ENCODE measurements at regions not wholly inside any gene's neighbourhood (a gene's known extent, or its start where the extent isn't known, plus 50 kb on each side); places are given as distances from the start of the nearest gene placed in this dataset.

DNA sequence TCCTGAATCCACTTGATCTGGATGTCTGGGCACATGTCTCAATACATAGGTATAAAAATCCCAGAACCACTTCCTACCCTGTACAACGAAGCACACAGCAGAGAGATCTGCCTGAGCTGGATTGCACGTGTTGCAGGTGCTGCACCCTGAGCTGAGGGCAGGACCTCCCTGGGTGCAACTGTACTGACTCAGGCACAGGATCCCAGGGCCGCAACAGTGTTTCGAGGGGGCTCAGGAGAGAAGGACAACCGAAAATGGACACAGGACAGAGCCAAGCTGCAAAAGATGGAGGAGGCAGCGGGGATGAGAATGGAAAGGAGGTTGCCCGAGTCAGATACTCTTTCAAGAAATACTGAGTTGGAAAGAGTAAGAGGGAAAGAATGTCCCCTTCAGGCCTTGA is 354.1 kb downstream of the EIPR1 start:
- no peak overlapping the region for H3K4me3 ChIP-seq (ENCODE audit: low read depth, low read length)
- DNase-seq (ENCODE audit: low read depth) = no peak
- in situ Hi-C loops (cut with HindIII; ENCODE audit: low sequenced_read_pairs) = no loop called here
- TF ChIP-seq, protein P1, sequence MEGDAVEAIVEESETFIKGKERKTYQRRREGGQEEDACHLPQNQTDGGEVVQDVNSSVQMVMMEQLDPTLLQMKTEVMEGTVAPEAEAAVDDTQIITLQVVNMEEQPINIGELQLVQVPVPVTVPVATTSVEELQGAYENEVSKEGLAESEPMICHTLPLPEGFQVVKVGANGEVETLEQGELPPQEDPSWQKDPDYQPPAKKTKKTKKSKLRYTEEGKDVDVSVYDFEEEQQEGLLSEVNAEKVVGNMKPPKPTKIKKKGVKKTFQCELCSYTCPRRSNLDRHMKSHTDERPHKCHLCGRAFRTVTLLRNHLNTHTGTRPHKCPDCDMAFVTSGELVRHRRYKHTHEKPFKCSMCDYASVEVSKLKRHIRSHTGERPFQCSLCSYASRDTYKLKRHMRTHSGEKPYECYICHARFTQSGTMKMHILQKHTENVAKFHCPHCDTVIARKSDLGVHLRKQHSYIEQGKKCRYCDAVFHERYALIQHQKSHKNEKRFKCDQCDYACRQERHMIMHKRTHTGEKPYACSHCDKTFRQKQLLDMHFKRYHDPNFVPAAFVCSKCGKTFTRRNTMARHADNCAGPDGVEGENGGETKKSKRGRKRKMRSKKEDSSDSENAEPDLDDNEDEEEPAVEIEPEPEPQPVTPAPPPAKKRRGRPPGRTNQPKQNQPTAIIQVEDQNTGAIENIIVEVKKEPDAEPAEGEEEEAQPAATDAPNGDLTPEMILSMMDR (IDR thresholded peaks at IDR 0.05; ENCODE audit: low read depth, low read length, missing control alignments) = no peak

DNA sequence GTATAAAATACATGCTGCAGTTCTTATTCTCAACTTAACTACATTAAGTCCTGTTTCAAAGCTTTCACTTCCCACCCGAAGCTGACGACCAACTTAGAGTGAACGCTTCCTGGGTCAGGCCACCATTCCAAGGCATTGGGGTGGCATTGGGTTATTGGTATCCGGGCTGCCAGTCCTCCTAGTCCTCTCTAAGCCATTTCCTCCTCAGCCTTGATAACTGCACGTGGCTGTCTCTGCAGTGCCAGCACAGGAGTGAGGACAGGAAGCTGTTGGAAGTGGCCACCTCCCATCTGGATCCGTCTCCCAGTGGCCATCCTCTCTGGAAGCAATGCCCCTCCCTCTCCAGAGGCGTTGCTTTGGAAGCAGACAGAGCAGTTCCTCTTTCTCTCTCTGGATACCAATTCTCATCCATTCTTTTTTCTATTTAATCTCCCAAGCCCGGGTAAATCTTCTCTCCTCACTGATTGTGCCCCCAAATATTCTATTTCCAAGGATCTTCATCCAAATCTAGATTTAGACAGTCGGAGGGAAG is 354.7 kb downstream of the EIPR1 start:
- in situ Hi-C loops (cut with HindIII; ENCODE audit: low sequenced_read_pairs) = no loop called here
- TF ChIP-seq, protein P1 (IDR thresholded peaks at IDR 0.05; ENCODE audit: low read depth, low read length, missing control alignments) = no peak
- no peak overlapping the region for H3K4me3 ChIP-seq (ENCODE audit: low read depth, low read length)
- no peak for DNase-seq (ENCODE audit: low read depth)

DNA sequence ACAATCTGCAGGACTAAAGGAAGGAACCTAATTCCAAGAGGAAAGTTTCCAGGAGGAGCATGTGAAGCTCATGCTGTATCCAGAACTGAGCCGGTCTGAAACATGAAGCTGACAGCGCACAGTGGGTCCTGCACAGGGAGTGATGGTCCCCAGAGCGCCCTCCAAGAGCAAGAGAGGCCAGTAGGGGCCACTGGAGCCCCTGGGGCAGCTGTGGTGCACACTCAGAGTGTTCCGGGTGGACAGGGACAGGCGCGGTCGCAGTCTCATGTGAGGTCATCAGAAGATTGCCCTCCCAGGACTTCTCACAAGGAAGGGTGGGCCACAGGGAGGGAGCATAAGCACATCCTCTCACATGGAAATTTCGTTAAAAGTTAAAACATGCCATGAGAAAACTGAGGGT is 355.9 kb downstream of the EIPR1 start:
- DNase-seq (ENCODE audit: low read depth) = no peak
- in situ Hi-C loops (cut with HindIII; ENCODE audit: low sequenced_read_pairs) = no loop called here
- TF ChIP-seq, protein P1 (IDR thresholded peaks at IDR 0.05; ENCODE audit: low read depth, low read length, missing control alignments) = no peak
- no peak overlapping the region for H3K4me3 ChIP-seq (ENCODE audit: low read depth, low read length)

DNA sequence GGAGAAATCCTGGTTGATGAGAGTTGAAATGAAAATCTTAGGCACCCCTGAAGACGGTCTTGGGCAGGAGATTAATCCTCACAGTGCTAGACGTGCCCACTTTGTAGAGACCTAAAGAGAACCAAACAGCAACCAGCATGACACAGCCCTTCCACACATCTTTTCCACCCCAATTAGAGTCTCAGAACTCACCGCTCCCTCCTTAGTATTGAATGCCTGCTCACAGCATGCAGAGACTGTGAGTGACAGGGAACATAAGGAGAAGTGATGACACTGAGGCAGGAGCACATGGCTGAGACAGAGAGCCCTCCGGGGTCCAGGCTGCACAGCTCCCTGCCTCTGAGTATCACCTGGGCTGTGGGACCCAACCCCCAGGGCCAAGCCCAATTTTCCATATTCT is 367.6 kb downstream of the EIPR1 start:
- TF ChIP-seq, protein P1 (IDR thresholded peaks at IDR 0.05; ENCODE audit: low read depth, low read length, missing control alignments) = no peak
- in situ Hi-C loops (cut with HindIII; ENCODE audit: low sequenced_read_pairs) = no loop called here
- DNase-seq (ENCODE audit: low read depth) = no peak
- no peak overlapping the region for H3K4me3 ChIP-seq (ENCODE audit: low read depth, low read length)

DNA sequence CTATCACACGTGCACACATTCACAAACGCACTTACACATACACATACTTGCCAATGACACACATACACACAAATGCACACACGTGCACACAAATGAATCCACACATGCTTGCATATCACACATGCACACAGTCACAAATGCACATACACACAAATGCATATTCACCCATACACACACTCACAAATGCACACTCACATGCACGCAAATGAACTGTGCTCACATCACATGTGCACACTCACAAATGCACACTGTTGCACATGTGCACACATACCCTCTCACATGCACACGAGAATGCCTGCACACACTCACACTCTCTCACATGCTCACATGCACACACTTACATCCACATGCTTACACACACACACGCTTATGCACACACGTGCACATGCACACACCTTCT is 368.1 kb downstream of the EIPR1 start:
- no peak for DNase-seq (ENCODE audit: low read depth)
- no peak overlapping the region for H3K4me3 ChIP-seq (ENCODE audit: low read depth, low read length)
- in situ Hi-C loops (cut with HindIII; ENCODE audit: low sequenced_read_pairs) = no loop called here
- TF ChIP-seq, protein P1 (IDR thresholded peaks at IDR 0.05; ENCODE audit: low read depth, low read length, missing control alignments) = no peak

DNA sequence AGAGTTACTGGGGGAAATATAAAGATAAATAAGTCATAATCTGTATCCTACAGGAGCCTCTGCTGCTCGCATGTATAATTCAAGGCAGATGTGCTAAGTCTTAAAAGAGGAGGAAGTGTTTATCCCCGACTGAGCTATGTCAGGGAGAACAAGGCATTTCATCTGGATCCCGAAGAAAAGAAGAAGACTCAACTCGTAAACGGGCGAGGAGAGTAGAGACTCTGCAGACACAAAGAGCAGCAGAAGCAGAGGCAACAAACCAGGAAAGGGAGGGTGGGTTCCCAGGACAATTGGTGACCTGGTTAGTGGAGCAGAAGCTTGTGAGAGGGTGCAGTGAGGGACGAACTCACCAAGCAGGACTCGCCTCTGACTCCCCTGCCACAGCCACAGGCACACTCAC is 368.6 kb downstream of the EIPR1 start:
- in situ Hi-C loops (cut with HindIII; ENCODE audit: low sequenced_read_pairs) = no loop called here
- TF ChIP-seq, protein P1 (IDR thresholded peaks at IDR 0.05; ENCODE audit: low read depth, low read length, missing control alignments) = no peak
- no peak overlapping the region for H3K4me3 ChIP-seq (ENCODE audit: low read depth, low read length)
- DNase-seq (ENCODE audit: low read depth) = no peak

DNA sequence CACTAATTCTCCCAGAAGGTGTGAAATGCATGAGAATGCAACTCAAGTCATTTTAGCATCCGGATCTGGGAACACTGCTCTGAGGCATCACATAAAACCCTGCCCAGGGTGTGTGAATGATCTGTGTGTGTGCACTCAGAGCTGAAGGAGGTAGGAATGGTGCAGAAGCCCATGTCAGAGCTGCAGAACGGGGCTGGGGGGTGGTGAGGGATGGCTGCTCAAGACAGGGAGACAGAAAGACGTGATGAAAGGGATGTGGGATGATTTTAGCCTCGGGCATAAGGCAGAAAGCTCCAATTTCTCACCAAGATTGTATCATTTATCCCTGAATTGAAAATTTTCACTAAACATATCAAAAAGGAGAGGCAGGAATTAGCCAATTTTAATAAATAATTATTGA is 369.1 kb downstream of the EIPR1 start:
- no peak overlapping the region for H3K4me3 ChIP-seq (ENCODE audit: low read depth, low read length)
- TF ChIP-seq, protein P1 (IDR thresholded peaks at IDR 0.05; ENCODE audit: low read depth, low read length, missing control alignments) = no peak
- in situ Hi-C loops (cut with HindIII; ENCODE audit: low sequenced_read_pairs) = no loop called here
- no peak for DNase-seq (ENCODE audit: low read depth)

Measured in astrocyte of the cerebellum (primary cell).